HG02938 (cell line): ENCODE measurements at regions not wholly inside any gene's neighbourhood (a gene's known extent, or its start where the extent isn't known, plus 50 kb on each side); places are given as distances from the start of the nearest gene placed in this dataset.

Experiments used
- ATAC-seq: cut with Tn5 transposase; IDR thresholded peaks from one replicate; pipeline ENCODE4 v1.9.1; 2021; ENCODE audit warnings: mild to moderate bottlenecking, moderate library complexity; ENCODE audit not compliant: unreplicated experiment

GRCh38 chr14:101002738-101003137 is 99.2 kb upstream of the RTL1 start:
- ATAC-seq: no peak

DNA sequence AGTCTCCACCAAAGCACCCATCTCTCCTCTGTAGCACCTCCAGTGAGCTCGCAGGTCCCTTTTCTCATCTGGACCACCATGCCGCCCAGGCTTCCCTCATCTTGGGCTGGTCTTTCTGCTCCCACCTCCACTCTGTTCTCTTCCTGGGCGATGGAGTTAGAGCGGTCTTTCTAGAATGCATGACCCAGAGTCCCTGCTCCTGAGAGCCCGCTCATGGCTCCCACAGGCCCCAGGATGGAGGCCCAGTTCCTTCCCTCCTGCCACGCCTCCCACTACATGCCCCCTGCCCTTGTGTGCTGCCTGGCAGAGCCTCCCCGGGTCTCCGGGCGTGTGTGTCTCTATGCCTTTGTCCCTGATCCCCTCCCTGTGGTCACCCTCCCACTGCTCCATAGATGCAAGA is 100.7 kb upstream of the RTL1 start:
- ATAC-seq: no peak

DNA sequence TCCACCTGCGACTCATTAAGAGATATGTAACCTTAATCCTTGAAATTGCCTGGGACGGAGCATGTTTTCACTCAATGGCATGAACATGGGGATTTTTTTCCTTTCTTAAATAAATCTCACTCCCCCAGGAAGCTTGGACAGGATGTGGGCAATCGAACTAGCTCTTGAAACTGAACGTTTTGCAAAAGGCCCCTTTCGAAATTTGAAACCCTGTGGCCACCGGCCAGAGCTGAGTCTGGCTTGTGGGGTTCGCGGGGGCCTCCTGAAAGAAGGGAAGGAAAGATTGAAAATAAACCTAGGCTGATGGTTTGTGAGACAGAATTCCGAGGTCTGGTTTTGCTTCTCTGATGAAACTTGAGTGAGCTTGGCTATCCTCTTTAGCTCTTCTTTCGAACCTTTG is 101.4 kb upstream of the RTL1 start:
- ATAC-seq: no peak

GRCh38 chr14:101005447-101005846 is 101.9 kb upstream of the RTL1 start:
- no peak for ATAC-seq

DNA sequence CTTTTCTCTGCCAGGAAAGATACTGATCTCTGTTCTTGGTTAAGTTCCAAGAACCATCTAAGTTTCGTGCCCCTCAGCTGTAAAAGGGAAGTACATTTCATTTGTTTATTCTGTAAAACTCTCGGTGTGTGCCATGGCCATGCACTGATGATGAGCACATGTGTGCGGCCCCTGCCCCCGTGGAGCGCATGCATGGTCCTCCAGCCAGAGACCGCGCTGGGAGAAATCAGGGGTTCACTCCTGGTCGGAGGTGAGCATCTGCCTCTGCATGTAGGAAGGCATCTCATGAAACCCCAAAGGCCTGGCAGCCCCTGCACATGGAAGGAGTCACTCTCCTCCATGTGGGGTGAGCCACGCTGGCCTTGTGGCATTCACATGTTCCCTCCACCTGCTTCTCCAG is 102.5 kb upstream of the RTL1 start:
- ATAC-seq: no peak

GRCh38 chr14:101007004-101007614 is 103.6 kb upstream of the RTL1 start:
- ATAC-seq: no peak

- ATAC-seq: no peak
Observed at GRCh38 chr14:101007765-101008164, 104.2 kb upstream of the RTL1 start.

GRCh38 chr14:101008196-101008595 is 104.7 kb upstream of the RTL1 start:
- no peak for ATAC-seq

- no peak for ATAC-seq
Observed at GRCh38 chr14:101008631-101009336, 105.3 kb upstream of the RTL1 start.

DNA sequence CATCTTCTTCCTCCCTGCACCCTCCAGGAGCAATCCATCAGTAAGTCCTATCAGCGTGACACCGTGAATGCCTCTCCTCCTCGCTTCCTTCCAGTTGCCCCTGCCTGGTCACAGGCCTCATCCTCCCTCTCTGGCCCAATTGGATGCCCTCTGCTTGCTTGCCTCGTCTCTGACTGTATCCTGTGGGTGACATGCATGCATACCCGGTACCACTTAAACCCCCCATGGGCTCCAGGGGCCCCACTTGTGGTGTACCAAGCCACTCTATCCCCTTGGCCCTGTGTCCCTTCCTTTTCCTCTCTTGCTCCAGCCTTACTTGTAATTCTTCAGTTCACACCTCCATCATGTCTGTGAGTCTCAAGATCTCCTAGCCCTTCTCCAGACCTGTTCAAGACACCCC is 106.0 kb upstream of the RTL1 start:
- ATAC-seq: no peak

GRCh38 chr14:101010293-101010692 is 106.8 kb upstream of the RTL1 start:
- ATAC-seq: no peak

- ATAC-seq: no peak
Observed at GRCh38 chr14:101010835-101011234, 107.3 kb upstream of the RTL1 start.

DNA sequence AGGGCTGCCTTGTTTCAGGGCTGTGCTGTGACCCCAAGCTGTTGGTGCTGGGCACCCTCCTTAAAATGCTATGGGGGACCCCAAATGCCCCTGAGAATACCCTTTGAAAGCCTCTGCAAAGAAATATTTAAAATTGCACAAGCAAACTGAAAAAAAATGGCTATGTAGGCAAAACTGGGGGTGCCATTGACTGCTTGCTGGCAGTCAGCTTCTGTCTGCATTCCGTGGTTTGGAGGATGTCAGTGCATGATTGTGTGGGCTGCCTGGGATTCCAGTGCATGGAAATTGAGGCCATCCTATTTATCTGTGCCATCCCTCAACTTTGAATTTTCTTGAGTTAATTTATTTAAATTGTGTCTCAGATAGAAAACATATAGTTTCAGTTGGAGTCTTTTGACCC is 113.7 kb upstream of the RTL1 start:
- ATAC-seq: no peak

DNA sequence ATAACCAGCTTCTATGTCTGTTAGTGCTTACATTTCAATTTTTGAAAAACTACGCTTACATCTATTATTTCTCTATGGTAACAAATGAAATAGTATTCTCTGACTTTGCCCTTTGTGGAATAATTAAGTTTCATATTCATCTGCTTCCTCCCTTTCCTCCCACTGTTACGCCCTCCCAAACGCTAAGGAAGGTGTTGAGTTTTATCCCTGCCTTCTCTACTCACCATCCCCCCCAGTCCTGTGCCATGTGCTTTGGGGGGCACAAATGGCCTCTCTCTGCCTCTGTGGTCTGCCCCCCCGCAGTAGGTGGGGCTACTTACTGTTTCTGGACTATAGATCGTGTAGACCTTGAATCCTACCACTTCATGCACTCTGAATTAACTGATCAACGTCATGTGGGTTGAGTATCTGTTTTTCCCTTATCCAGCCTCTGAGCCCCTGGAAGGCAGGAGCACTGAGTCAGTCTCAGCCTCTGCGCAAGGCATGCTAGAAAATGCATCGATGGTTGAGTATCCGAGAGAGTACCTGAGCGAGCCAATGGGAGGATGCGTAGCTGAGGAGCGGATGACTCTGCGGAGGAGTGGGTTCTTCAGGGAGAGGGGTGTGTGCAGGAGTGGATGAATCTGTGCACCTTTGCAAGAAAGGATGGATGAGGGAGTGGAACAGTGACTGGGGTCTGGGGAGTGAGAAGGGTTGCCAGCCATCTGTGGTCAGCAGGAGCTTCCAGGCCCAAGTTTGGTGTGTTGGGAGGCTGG is 114.5 kb upstream of the RTL1 start:
- ATAC-seq: no peak

DNA sequence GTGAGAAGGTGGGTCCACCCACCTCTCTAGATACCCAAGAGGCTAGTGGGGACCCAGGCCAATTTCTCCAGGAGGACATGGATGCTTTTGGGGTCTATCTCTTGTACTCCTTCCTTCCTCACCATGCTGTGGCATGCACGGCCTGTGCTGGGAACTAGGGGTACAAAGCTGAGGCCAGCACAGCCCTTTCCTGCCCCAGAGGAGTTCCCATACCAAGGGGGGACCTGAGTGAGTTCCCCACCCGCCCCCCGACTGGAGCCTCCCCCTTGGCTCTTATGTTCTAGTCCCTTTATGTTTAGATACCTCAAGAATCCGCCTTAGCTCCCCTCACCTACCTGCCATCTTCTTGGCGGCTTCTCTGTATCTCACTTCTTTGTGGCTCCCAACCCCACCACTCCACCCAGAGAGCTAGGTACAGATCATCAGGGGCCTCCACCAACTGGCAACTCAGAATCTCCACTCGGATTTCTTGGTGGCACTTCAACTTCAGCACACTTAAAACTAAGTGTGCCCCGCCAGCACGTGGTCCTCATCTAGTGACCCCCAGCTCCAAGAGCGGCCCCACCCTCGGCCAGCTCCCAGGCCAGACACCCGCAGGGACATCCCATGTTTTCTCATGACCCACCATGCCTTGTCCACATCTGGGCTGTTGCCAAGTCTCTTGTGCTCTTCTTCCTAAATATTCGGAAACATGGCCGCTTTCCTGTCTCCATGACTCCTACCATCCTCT is 115.2 kb upstream of the RTL1 start:
- ATAC-seq: no peak

DNA sequence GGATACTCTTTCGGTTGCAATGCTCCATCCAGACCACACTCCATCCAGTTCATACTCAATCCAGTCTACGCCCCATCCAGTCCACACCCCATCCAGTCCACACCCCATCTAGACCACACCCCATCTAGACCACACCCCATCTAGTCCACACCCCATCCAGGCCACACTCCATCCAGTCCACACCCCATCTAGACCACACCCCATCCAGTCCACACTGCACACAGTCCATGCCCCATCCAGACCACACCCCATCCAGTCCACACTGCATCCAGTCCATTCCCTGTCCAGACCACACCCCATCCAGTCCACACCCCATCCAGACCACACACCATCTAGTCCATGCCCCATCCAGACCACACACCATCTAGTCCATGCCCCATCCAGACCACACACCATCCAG is 116.0 kb upstream of the RTL1 start:
- ATAC-seq: no peak

- no peak for ATAC-seq
Observed at GRCh38 chr14:101019990-101020710, 116.6 kb upstream of the RTL1 start.

GRCh38 chr14:101020834-101021370 is 117.4 kb upstream of the RTL1 start:
- no peak for ATAC-seq

GRCh38 chr14:101022121-101022520 is 118.6 kb upstream of the RTL1 start:
- no peak for ATAC-seq

- no peak for ATAC-seq
Observed at GRCh38 chr14:101022916-101023435, 119.5 kb upstream of the RTL1 start.
